NCI-H1436 treated with DMSO at 0.1 percent for 48 hours (cell line): ENCODE measurements at regions not wholly inside any gene's neighbourhood (a gene's known extent, or its start where the extent isn't known, plus 50 kb on each side); places are given as distances from the start of the nearest gene placed in this dataset.
"Not testable (repeated sequence)": the region's sequence is repeated elsewhere in the genome, so short reads cannot be mapped to it uniquely, and the experiment has no call there.

ENCODE experiments used
- DNase-seq: peaks from one replicate; lab custom pipeline; 2025; lab: John Stamatoyannopoulos, UW

- no peak for DNase-seq
These were observed 201.0 kb upstream of the NABP1 start for GRCh38 chr2:191476901-191477300.

GRCh38 chr2:191478799-191479679 is 198.9 kb upstream of the NABP1 start:
- no peak for DNase-seq

- no peak for DNase-seq
These were observed 198.3 kb upstream of the NABP1 start for GRCh38 chr2:191479680-191480023.

- DNase-seq, result no peak
These were observed 196.4 kb upstream of the NABP1 start for GRCh38 chr2:191481305-191482070.

DNA sequence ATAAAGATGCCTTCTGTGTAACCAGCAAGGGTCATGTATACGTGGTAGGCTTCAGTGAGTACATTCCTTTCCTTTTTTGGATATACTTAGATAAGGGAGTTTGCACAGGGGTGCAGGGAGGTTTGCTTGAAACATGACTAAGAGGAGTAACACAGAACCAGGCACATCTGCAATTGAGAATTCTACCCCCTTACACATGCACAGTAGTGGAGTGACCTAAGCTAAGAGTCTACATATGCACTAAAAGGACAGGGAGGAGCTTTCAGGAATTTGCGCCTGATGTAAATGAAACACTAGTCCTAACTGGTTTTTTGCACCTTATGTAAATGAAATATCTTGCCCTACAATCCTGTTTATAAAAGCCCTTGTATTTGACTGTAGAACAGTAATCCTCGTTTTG is 194.8 kb upstream of the NABP1 start:
- DNase-seq, result no peak

GRCh38 chr2:191486584-191487320 is 191.2 kb upstream of the NABP1 start:
- no peak for DNase-seq

DNA sequence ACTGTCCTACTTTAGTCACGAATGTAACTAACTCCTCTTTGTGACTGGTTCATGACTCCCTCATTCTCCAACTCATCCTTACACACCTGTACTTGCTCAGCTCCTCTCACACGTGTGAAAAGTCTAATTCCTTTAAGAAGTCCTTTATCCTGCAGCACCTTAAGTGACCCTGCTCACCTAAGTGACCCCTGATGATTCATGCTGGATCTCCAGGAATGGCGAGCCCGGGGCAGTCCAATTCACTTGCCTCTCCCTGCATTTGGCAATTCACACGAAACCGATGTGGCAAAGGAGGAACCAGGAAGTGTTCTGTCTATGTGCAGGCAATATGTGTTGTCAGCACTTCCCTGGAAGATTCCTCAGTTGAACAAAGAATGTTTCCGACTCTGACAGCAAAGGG is 189.8 kb upstream of the NABP1 start:
- DNase-seq, result no peak

DNA sequence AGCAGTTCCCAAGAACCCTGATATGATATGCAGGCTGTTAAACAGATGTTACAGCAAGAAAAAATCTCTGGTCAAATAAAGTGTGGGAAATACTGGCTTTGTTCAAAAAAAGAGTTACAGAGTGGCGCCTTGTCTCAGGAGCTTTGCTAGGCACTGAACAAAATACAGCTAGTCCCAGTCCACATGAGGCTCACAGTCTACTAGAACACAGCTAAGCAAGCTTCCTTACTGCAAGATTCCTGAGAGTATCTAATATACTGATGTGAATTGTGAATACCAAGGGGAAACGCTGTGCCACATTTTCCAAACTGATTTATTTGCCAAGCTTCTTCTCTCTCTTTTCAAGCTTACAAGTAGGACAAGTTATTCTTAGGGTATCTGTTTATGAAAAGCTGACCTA is 188.8 kb upstream of the NABP1 start:
- no peak for DNase-seq

GRCh38 chr2:191496838-191497237 is 181.1 kb upstream of the NABP1 start:
- no peak for DNase-seq

DNA sequence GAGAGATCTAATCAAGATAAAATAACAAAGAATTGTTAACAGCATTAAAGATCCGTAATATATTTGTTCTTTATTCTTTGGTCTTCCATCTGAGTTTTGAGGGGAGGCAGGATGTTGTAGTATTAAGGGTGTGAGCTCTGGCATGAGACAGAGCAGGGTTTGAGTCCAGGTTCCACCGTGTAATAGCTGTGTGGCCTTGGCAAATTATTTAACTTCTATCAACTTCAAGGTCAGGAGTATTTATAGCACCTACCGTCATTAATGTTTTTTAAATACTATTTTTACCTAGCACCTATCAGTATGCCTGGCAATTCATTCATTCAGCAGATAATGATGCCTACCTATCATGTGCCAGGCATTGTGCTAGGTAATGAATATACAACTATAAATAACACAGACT is 180.1 kb upstream of the NABP1 start:
- no peak for DNase-seq

GRCh38 chr2:191499050-191499449 is 178.9 kb upstream of the NABP1 start:
- DNase-seq, result no peak

DNA sequence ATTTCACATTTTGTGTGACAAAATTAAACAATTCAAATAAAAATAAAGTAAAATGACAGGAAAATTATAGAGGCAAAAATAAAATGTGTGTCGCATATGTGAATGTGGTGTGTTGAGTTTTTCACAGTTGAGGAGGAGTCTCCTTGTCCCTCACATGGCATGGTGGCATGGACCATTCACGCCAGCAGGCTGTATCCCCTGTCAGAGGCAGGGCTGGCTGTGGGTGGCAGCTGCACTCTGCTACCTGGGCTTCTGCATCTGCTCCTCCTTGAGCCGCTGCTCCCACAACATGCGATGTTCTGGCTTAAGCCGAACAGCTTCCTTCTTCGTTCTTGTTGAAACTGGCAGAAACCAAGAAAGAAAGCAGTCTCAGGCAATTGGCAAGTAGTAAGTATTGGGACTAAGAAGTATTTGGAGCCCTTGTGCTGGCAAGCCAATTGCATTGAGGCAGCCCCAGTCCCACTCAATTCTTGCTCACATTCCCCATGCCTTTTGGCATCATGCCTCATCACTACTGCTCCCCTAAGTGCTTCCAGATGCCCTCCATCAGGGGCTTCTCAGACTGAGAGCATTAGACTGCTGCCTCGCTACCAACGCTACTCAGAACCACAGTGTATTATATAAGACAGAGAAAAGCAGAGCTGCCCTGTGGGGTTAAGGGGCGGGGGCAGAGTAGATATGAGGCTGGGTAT is 177.9 kb upstream of the NABP1 start:
- DNase-seq, result no peak

- DNase-seq, result no peak
These were observed 177.4 kb upstream of the NABP1 start for GRCh38 chr2:191500566-191500883.

DNA sequence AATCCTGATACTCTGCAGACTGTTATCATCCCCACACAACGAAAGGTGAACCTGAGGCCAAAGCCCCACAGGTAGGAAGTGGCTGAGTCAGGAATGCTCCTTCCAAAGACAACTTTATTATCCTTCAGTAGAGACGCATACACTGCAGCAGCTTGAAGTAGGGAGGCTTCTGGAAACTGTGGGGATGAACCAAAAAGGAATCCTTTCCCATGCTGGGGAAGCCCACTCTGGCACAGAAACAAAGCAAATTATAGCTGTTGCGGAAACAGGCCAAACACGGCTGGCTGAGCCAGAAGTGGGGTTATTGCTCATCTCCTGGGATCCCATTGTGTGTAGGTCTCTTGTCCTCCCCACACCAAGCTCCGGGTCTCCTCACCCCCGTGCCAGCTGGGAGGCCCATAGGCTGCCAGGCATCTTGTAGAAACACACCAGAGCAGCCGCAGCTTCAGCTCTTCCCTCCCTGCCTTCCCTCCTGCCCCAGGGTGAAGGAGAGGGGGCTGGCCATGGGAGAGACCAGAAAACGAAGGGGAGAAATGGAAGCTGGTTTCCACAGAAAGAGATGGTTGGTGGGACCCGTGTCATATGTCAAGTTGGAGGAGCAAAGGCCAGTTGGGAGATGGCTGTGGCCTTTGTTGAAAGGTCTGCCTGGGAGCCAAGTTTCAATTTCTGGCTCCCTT is 176.9 kb upstream of the NABP1 start:
- no peak for DNase-seq

- DNase-seq, result no peak
These were observed 176.3 kb upstream of the NABP1 start for GRCh38 chr2:191501561-191502168.

DNA sequence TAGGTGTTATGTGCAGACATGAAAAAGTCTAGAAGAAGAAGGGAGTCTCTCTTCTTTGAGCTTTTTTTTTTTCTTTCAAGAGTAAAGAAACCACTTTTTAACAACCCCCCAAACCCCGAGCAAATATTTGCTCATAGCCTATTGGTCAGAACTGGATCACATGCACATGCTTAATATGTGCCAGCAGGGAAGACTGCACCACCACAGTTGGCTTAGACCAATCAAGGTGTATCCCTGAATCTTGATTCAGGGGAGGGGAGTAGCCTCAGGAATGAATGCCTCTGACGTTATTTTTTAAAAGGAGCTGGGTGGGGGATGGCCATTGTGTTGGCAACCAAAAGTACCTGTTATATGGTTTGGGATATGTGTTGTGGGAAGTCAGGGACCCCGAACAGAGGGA is 171.4 kb upstream of the NABP1 start:
- DNase-seq, result no peak

DNA sequence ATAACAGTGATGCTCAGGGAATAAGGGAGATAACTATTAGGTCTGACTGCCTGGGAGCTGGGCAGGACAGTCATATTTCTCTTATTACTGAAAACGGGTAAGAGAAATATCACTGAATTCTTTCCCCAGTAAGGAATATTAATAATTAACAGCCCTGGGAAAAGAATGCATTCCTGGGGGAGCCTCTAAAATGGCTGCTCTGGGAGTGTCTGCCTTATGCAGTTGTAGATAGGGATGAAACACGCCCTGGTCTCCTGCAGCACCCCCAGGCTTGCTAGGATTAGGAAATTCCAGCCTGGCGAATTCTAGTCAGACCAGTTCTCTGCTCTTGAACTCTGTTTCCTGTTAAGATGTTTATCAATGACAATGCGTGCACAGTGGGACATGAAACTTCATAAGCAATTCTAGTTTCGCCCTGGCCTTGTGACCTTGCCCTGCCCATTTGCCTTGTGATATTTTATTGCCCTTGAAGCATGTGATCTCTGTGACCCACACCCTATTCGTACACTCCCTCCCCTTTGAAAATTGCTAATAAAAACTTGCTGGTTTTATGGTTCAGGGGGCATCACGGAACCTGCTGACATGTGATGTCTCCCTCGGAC is 170.6 kb upstream of the NABP1 start:
- not testable (repeated sequence) for DNase-seq

DNA sequence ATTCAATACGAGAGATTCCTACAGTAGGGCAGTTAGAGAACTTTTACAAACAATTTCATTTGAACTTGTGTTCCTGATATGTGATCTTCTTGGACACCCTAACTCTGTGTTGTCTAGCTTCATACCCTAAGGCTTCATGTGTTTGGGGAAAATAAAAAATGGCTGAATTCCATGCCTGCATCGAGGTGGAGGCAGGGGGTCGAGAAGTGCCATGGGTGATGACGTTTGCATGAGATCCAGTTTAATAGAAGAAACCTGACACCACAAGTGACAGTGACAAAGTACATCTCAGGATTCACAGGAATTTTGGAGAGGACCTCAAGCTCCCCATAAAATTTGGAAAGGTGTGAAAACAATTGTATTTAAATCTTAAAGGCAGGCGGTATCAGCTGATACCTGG is 169.2 kb upstream of the NABP1 start:
- no peak for DNase-seq

GRCh38 chr2:191512216-191512835 is 165.6 kb upstream of the NABP1 start:
- no peak for DNase-seq

DNA sequence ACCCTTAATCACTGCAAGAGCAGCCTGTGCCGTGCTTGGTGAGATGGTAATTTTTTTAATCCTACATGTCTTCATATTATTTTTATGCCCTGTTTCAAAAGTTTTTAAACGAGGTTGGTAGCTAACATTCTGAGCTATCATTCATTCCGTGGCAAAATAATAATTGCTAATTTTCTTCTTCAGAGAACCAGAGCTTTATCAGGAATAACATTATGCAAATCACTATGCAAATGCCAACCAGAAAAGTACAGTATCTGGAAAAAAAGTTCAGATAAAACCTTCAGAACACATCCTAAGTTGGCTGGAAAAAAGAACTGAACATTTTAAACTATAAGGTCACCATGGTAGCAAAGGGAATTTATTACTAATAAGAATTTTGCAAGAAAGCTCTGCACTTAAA is 165.1 kb upstream of the NABP1 start:
- no peak for DNase-seq
